GM21576 (cell line): ENCODE measurements at regions not wholly inside any gene's neighbourhood (a gene's known extent, or its start where the extent isn't known, plus 50 kb on each side); places are given as distances from the start of the nearest gene placed in this dataset.

Experiments used
- ATAC-seq: cut with Tn5 transposase; IDR thresholded peaks from one replicate; pipeline ENCODE4 v1.9.1; 2021; ENCODE audit warnings: mild to moderate bottlenecking, moderate library complexity; ENCODE audit not compliant: unreplicated experiment

- ATAC-seq = no peak
Observed at GRCh38 chr4:125433453-125433852, 118.7 kb downstream of the FAT4 start.

GRCh38 chr4:125434136-125434535 is 119.4 kb downstream of the FAT4 start:
- ATAC-seq = no peak

GRCh38 chr4:125440814-125441213 is 126.1 kb downstream of the FAT4 start:
- no peak for ATAC-seq

GRCh38 chr4:125444166-125444565 is 129.4 kb downstream of the FAT4 start:
- no peak for ATAC-seq

- ATAC-seq = no peak
Observed at GRCh38 chr4:125445525-125445924, 130.8 kb downstream of the FAT4 start.

GRCh38 chr4:125447551-125448290 is 133.0 kb downstream of the FAT4 start:
- no peak for ATAC-seq

GRCh38 chr4:125456075-125456474 is 141.3 kb downstream of the FAT4 start:
- ATAC-seq = no peak

- no peak for ATAC-seq
Observed at GRCh38 chr4:125459531-125459930, 144.8 kb downstream of the FAT4 start.

- ATAC-seq = no peak
Observed at GRCh38 chr4:125461676-125462363, 147.1 kb downstream of the FAT4 start.

- ATAC-seq = no peak
Observed at GRCh38 chr4:125464146-125464545, 149.4 kb downstream of the FAT4 start.

- no peak for ATAC-seq
Observed at GRCh38 chr4:125481334-125482045, 166.7 kb downstream of the FAT4 start.

GRCh38 chr4:125482822-125483221 is 168.1 kb downstream of the FAT4 start:
- ATAC-seq = no peak

GRCh38 chr4:125483278-125483677 is 168.5 kb downstream of the FAT4 start:
- no peak for ATAC-seq

- no peak for ATAC-seq
Observed at GRCh38 chr4:125484912-125485311, 170.2 kb downstream of the FAT4 start.

- ATAC-seq = no peak
Observed at GRCh38 chr4:125486351-125486750, 171.6 kb downstream of the FAT4 start.

- ATAC-seq = no peak
Observed at GRCh38 chr4:125489952-125490690, 175.4 kb downstream of the FAT4 start.

GRCh38 chr4:125492957-125493356 is 178.2 kb downstream of the FAT4 start:
- ATAC-seq = no peak

- no peak for ATAC-seq
Observed at GRCh38 chr4:125497861-125498260, 183.1 kb downstream of the FAT4 start.

- ATAC-seq = no peak
Observed at GRCh38 chr4:125498981-125499380, 184.2 kb downstream of the FAT4 start.

- no peak for ATAC-seq
Observed at GRCh38 chr4:125501090-125501489, 186.3 kb downstream of the FAT4 start.

- no peak for ATAC-seq
Observed at GRCh38 chr4:125501568-125501967, 186.8 kb downstream of the FAT4 start.
